Effector memory CD8-positive, alpha-beta T cell (primary cell): ENCODE measurements at regions not wholly inside any gene's neighbourhood (a gene's known extent, or its start where the extent isn't known, plus 50 kb on each side); places are given as distances from the start of the nearest gene placed in this dataset.
"Not testable (repeated sequence)": the region's sequence is repeated elsewhere in the genome, so short reads cannot be mapped to it uniquely, and the experiment has no call there.

Experiments
- ATAC-seq: fragments of 150-1000 bp; cut with Tn5 transposase; replicated peaks from 2 replicates; pipeline ENCODE4 v1.10.0; 2021; ENCODE audit warnings: mild to moderate bottlenecking, moderate library complexity
- DNase-seq, 3 experiments: peaks; one replicate each; pipeline ENCODE4 v3.0.0; 2021
- H3K27ac Mint-ChIP-seq, 2 donors: one replicate each; pipeline ENCODE4 v1.8.0; 2022; ENCODE audit warnings: mild to moderate bottlenecking in 2 of 2, mixed read lengths in 2 of 2, moderate library complexity in 2 of 2
- H3K27me3 Mint-ChIP-seq, 2 donors: one replicate each; pipeline ENCODE4 v1.8.0; 2022; ENCODE audit warnings: mixed read lengths in 2 of 2
- H3K36me3 Mint-ChIP-seq: one replicate; pipeline ENCODE4 v1.8.0; 2022; ENCODE audit warnings: mild to moderate bottlenecking, moderate library complexity, mixed read lengths; ENCODE audit not compliant: insufficient read depth
- H3K4me1 Mint-ChIP-seq, 2 donors: one replicate each; pipeline ENCODE4 v1.8.0; 2022; ENCODE audit warnings: low read depth in 2 of 2, mixed read lengths in 2 of 2
- H3K4me3 Mint-ChIP-seq, 2 donors: one replicate each; pipeline ENCODE4 v1.8.0; 2022; ENCODE audit warnings: mild to moderate bottlenecking in 2 of 2, mixed read lengths in 2 of 2, moderate library complexity in 2 of 2
- H3K9me3 Mint-ChIP-seq, 2 donors: one replicate each; pipeline ENCODE4 v1.8.0; 2022; ENCODE audit warnings: mixed read lengths in 2 of 2

DNA sequence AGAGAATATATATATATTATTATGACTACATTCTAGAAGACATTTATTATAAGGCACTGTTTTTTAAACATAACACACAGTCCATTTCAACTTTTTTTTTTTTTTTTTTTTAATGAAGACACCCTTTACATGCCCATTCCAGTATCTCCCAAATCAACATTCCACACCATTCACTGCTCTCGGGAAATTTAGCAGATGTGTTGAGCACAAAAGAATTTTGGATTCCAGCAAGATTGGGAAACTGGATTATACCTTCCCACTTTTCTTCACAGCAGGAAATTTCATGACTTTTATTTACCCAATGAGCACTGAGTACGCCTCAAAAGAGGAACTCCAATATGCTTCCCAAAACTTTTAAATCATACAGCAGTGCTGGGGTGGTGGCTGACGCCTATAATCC is 333.6 kb upstream of the DAB2 start:
- Mint-ChIP-seq H3K36me3 (no peaks in the 10 kb centered on the region), H3K9me3 (no peaks in the 10 kb centered on the region), H3K27ac (no peak overlapping the region), H3K4me1 (no peaks in the 10 kb centered on the region), H3K4me3 (no peak overlapping the region), H3K27me3 (peaks cover 14% of the 10 kb centered on the region in 2 donors)
- ATAC-seq (no peak), DNase-seq (no peak)

DNA sequence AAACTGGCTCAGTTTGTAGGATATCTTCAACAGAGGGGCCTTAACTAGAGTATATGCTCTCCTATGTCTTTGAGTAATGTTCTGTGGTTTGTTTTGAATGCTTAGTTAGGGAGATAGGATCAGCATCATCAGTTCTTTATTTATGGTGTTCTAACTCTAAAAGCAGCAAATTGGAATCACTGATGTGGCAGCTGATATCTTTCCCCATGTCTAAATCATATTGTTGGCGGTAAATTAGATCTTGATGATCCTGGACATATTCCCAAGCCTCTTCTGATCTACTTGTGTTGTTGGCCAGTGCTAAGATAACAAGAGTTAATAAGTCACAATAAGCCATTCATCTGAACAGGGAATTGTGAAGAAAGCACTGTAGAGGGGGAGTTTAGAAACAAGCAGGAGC is 332.4 kb upstream of the DAB2 start:
- Mint-ChIP-seq H3K27ac (no peak overlapping the region), H3K4me1 (no peaks in the 10 kb centered on the region), H3K36me3 (no peaks in the 10 kb centered on the region), H3K4me3 (no peak overlapping the region), H3K9me3 (peaks cover 0 to 2% of the 10 kb centered on the region in 2 donors), H3K27me3 (peaks cover 14 to 27% of the 10 kb centered on the region in 2 donors)
- DNase-seq (no peak), ATAC-seq (no peak)

DNA sequence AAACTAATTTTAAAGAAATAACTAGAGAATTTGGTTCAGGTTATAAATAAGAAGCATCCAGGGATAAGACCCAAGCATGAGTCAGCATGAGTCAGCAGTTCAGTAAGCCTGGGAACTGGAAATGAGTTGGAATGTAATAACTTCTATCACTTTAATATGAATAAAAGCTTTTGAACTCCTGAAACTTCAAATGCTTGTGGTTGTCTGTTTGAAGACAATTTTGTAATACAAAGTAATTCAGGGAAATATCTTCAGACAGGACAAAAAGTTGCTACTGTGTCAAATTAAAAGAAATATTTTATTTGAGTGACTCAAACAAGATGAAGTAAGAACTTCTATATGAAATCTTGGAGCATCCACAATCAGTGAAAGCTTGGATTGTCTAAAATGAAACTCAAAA is 331.2 kb upstream of the DAB2 start:
- no peak overlapping the region for H3K27ac Mint-ChIP-seq
- peaks cover 14 to 33% of the 10 kb centered on the region in 2 donors for H3K27me3 Mint-ChIP-seq
- no peak for ATAC-seq
- peaks cover 0 to 2% of the 10 kb centered on the region in 2 donors for H3K9me3 Mint-ChIP-seq
- DNase-seq: no peak
- H3K36me3 Mint-ChIP-seq: no peaks in the 10 kb centered on the region
- H3K4me1 Mint-ChIP-seq: no peaks in the 10 kb centered on the region
- no peak overlapping the region for H3K4me3 Mint-ChIP-seq

GRCh38 chr5:39755452-39755851 is 330.7 kb upstream of the DAB2 start:
- Mint-ChIP-seq H3K4me3 (no peak overlapping the region), H3K27me3 (peaks cover 20 to 38% of the 10 kb centered on the region in 2 donors), H3K4me1 (no peaks in the 10 kb centered on the region), H3K36me3 (no peaks in the 10 kb centered on the region), H3K27ac (no peak overlapping the region), H3K9me3 (peaks cover 0 to 2% of the 10 kb centered on the region in 2 donors)
- no peak for DNase-seq
- no peak for ATAC-seq

DNA sequence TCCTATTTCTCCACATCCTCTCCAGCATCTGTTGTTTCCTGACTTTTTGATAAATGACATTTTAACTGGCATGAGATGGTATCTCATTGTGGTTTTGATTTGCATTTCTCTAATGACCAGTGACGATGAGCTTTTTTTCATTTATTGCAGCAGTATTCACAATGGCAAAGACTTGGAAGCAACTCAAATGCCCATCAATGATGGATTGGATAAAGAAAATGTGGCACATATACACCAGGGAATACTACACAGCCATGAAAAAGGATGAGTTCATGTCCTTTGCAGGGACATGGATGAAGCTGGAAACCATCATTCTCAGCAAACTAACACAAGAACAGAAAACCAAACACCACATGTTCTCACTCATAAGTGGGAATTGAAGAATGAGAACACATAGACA is 329.0 kb upstream of the DAB2 start:
- ATAC-seq, H3K4me1 Mint-ChIP-seq, H3K36me3 Mint-ChIP-seq, DNase-seq, H3K4me3 Mint-ChIP-seq, H3K27ac Mint-ChIP-seq, H3K9me3 Mint-ChIP-seq: not testable (repeated sequence)
- H3K27me3 Mint-ChIP-seq: peaks cover 27 to 53% of the 10 kb centered on the region in 2 donors

DNA sequence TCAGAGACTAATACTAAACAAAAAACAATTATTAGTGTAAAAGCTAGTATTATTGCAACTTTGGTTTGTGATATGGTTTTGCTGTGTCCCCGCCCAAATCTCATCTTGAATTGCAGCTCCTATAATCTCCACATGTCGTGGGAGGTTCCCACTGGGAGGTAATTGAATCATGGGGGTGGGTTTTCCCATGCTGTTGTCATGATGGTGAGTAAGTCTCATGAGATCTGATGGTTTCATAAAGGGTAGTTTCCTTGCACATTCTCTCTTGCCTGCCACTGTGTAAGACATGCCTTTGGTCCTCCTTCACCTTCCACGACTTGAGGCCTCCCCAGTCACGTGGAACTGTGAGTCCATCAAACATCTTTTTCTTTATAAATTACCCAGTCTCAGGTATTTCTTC is 325.9 kb upstream of the DAB2 start:
- H3K4me1 Mint-ChIP-seq: no peaks in the 10 kb centered on the region
- H3K9me3 Mint-ChIP-seq: peaks cover 0 to 2% of the 10 kb centered on the region in 2 donors
- DNase-seq (no peak), ATAC-seq (no peak)
- H3K27me3 Mint-ChIP-seq: peaks cover 27 to 53% of the 10 kb centered on the region in 2 donors
- no peak overlapping the region for H3K4me3 Mint-ChIP-seq
- no peak overlapping the region for H3K27ac Mint-ChIP-seq
- H3K36me3 Mint-ChIP-seq: no peaks in the 10 kb centered on the region

- peaks cover 0 to 19% of the 10 kb centered on the region in 2 donors for H3K27me3 Mint-ChIP-seq
- H3K4me3 Mint-ChIP-seq: no peak overlapping the region
- ATAC-seq (no peak), DNase-seq (no peak)
- H3K4me1 Mint-ChIP-seq: no peaks in the 10 kb centered on the region
- H3K9me3 Mint-ChIP-seq: no peaks in the 10 kb centered on the region
- no peaks in the 10 kb centered on the region for H3K36me3 Mint-ChIP-seq
- H3K27ac Mint-ChIP-seq: no peak overlapping the region
Observed at GRCh38 chr5:39742916-39743315, 318.1 kb upstream of the DAB2 start.

DNA sequence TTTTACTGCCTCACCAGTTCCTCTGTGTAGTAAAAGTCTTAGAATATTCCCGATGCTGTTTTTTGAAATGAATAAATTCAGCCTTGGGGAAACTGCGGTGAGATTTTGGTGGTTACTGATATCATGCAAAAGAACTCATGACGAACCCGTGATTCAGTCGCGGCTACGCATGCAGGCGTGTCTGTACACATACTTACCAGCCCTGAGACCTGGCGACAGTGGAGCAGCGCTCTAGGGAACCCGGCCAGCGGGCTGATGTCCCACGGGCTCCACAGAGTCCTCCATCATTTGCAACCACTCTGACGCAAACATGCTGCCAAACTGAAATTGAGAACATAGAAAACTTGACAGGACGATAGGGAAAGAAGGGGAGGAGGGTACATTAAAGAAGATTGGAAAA is 315.6 kb upstream of the DAB2 start:
- Mint-ChIP-seq H3K4me3 (no peak overlapping the region), H3K9me3 (no peaks in the 10 kb centered on the region), H3K27ac (no peak overlapping the region), H3K27me3 (peaks cover 9 to 30% of the 10 kb centered on the region in 2 donors), H3K36me3 (no peaks in the 10 kb centered on the region), H3K4me1 (no peaks in the 10 kb centered on the region)
- DNase-seq: no peak
- ATAC-seq: no peak

DNA sequence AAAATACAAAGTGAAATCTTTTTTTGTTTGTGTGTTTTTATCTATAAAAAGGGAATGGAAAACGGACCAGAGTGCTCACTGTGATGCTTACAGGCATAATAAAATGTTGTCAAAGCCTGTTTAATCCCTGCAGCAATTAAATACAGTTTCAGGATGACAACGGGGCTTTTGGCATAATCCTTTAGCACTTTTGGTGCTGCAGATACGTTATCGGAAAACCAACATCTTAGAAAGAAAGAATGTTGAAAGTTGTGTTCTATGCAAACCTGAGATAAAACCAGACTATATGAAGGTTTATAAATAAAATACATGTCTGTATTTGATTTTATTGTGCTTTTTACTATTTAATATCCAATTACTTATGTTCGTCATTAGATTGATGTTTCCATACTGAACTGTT is 307.4 kb upstream of the DAB2 start:
- H3K4me1 Mint-ChIP-seq: no peaks in the 10 kb centered on the region
- ATAC-seq: no peak
- peaks cover 3% of the 10 kb centered on the region for H3K36me3 Mint-ChIP-seq
- H3K4me3 Mint-ChIP-seq: no peak overlapping the region
- DNase-seq: no peak
- H3K27ac Mint-ChIP-seq: no peak overlapping the region
- peaks cover 13 to 27% of the 10 kb centered on the region in 2 donors for H3K27me3 Mint-ChIP-seq
- no peaks in the 10 kb centered on the region for H3K9me3 Mint-ChIP-seq

DNA sequence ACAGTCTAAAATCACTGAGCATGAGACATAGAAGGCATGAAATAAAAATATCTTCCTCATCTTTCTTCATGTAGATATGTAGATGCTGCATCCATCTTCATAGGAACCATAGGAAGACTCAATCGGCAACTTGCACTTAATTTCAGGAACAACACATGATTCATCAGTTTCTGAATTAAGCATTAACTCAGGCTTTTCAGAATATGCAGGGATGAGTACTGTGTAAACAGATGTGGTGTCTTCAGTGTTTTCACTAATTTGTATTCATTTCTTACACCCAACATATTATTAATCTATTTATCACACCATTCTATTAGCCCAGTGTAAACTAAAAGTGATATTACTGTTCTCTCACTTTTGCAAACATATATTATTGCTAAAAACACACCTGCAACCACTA is 305.9 kb upstream of the DAB2 start:
- DNase-seq (no peak), ATAC-seq (no peak)
- peaks cover 10 to 21% of the 10 kb centered on the region in 2 donors for H3K27me3 Mint-ChIP-seq

DNA sequence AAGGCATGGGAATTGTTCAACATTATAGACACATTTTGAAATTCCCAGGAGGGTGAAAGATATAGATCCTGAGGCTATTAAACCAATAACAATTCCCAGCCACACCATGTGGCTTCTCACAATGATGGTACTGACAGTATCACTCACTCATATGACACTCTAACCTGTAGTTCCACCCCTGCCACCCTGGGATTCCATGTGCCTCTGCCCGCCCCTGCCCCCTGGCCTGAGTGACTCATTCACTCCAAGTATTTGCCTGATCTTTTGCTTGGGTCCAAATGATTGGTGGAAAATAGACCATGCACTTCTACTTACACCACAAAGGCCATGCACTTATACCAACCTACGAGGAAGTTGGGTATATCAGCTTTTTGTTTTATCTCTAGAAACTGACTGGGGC is 305.2 kb upstream of the DAB2 start:
- Mint-ChIP-seq H3K4me1 (no peaks in the 10 kb centered on the region), H3K36me3 (peaks cover 3% of the 10 kb centered on the region), H3K9me3 (no peaks in the 10 kb centered on the region), H3K27me3 (peaks cover 10 to 21% of the 10 kb centered on the region in 2 donors), H3K4me3 (no peak overlapping the region), H3K27ac (no peak overlapping the region)
- ATAC-seq (no peak), DNase-seq (no peak)

More for the DNA sequence above, 305.9 kb upstream of the DAB2 start:
- Mint-ChIP-seq H3K36me3 (peaks cover 3% of the 10 kb centered on the region), H3K9me3 (no peaks in the 10 kb centered on the region), H3K27ac (no peak overlapping the region), H3K4me3 (no peak overlapping the region), H3K4me1 (no peaks in the 10 kb centered on the region)

GRCh38 chr5:39726467-39726866 is 301.7 kb upstream of the DAB2 start:
- H3K27me3 Mint-ChIP-seq: peaks cover 10 to 14% of the 10 kb centered on the region in 2 donors
- H3K4me1 Mint-ChIP-seq: peaks cover 0 to 2% of the 10 kb centered on the region in 2 donors
- H3K36me3 Mint-ChIP-seq: peaks cover 3% of the 10 kb centered on the region
- DNase-seq: no peak
- H3K4me3 Mint-ChIP-seq: no peak overlapping the region
- no peak for ATAC-seq
- H3K27ac Mint-ChIP-seq: no peak overlapping the region
- H3K9me3 Mint-ChIP-seq: no peaks in the 10 kb centered on the region

- Mint-ChIP-seq H3K27me3 (no peaks in the 10 kb centered on the region), H3K27ac (no peak overlapping the region), H3K36me3 (no peaks in the 10 kb centered on the region), H3K4me1 (peaks cover 0 to 2% of the 10 kb centered on the region in 2 donors), H3K4me3 (no peak overlapping the region), H3K9me3 (no peaks in the 10 kb centered on the region)
- DNase-seq (no peak), ATAC-seq (no peak)
Observed at GRCh38 chr5:39721394-39721793, 296.6 kb upstream of the DAB2 start.

DNA sequence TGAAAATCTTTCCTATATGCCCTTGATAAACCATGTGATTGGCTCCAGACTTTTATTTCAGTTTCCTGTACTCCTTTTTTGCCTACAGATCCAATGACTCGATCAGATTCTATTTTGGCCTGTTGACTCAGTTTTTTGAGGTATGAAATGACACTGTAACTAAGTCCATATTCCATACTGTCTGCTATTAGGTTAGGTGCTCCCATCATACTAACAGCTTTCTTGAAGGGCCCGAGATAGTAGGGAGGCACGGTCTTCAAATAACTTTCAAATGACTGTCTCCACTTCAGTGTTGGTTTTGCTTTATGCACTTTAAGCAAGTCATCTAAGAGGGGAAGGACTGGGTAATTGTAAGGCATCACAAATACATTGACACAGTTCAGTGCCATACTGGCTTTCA is 295.4 kb upstream of the DAB2 start:
- no peak for ATAC-seq
- Mint-ChIP-seq H3K27me3 (no peaks in the 10 kb centered on the region), H3K4me1 (peaks cover 0 to 2% of the 10 kb centered on the region in 2 donors), H3K4me3 (no peak overlapping the region), H3K9me3 (no peaks in the 10 kb centered on the region), H3K27ac (no peak overlapping the region), H3K36me3 (no peaks in the 10 kb centered on the region)
- DNase-seq: no peak
